ENCODE measurements at regions not wholly inside any gene's neighbourhood (a gene's known extent, or its start where the extent isn't known, plus 50 kb on each side); places are given as distances from the start of the nearest gene placed in this dataset.

DNA sequence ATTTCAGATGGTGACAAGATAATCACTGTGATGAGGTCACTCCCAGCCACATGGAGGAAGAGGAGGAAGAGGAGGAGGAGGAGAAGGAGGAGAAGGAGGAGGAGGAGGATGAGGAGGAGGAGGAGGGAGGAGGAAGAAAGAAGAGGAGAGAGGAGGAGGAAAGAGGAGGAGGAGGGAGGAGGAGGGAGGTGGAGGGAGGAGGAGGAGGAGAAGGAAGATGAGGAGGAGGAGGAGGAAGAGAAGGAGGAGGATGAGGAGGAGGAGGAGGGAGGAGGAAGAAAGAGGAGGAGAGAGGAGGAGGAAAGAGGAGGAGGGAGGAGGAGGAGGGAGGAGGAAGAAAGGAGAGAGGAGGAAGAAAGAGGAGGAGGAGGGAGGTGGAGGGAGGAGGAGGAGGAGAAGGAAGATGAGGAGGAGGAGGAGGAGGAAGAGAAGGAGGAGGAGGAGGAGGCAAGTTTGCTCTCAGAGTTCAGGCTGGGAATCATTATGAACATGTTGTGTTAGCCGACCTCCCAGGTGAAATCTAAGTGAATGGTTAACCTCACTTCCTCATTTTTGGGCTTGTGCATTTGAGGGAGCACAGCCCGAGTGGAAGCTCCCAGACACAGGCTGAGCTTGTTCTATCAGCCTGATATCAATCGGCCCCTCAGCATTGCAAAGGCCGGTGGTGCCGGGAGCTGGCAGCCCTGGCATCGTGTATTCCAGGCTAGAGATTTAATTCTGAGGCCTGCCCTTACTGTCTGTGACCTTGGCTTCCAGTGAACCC lies 236.2 kb upstream of the PITRM1 start:
- no peak for ATAC-seq

DNA sequence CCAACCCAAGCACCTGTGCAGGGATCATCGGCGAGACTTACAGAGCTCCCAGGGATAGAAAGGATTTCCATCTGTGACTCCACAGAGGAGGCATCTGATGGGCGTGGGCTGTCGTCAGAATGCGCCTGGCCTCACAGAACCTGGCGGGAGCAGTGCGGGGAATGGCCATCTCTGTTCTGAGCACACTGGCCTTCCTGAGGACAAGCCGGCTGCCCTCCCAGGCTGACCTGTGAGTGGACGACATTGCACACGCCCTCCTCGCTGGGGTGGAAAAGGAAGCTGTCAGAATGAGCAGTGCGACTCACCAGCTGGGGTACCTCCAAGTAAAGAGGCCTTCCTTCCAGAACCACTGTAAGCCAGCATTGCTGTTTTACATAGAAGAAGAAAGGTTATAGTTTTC lies 234.6 kb upstream of the PITRM1 start:
- H3K4me3 ChIP-seq = no peak overlapping the region
- DNase-seq (no peak), ATAC-seq (no peak)
- no peak overlapping the region for H3K27ac ChIP-seq
- H3K36me3 ChIP-seq = no peaks in the 10 kb centered on the region
- intact Hi-C loops (cut with DNase I; ENCODE audit: low total_unique reads) = no loop called here
- H3K9me3 ChIP-seq = no peaks in the 10 kb centered on the region
- TF ChIP-seq, protein P1, sequence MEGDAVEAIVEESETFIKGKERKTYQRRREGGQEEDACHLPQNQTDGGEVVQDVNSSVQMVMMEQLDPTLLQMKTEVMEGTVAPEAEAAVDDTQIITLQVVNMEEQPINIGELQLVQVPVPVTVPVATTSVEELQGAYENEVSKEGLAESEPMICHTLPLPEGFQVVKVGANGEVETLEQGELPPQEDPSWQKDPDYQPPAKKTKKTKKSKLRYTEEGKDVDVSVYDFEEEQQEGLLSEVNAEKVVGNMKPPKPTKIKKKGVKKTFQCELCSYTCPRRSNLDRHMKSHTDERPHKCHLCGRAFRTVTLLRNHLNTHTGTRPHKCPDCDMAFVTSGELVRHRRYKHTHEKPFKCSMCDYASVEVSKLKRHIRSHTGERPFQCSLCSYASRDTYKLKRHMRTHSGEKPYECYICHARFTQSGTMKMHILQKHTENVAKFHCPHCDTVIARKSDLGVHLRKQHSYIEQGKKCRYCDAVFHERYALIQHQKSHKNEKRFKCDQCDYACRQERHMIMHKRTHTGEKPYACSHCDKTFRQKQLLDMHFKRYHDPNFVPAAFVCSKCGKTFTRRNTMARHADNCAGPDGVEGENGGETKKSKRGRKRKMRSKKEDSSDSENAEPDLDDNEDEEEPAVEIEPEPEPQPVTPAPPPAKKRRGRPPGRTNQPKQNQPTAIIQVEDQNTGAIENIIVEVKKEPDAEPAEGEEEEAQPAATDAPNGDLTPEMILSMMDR (IDR thresholded peaks at IDR 0.05 in 4 of 5, conservative IDR thresholded peaks at IDR 0.05 in 1 of 5) = no peak
- in situ Hi-C loops (cut with MboI; ENCODE audit: low sequenced_read_pairs in 4 of 4) = no loop called here
- H3K27me3 ChIP-seq = no peaks in the 10 kb centered on the region
- no peaks in the 10 kb centered on the region for H3K4me1 ChIP-seq

More for the DNA sequence above, 236.2 kb upstream of the PITRM1 start:
- Histone ChIP-seq H3K27ac (no peak overlapping the region), H3K27me3 (no peaks in the 10 kb centered on the region), H3K4me3 (no peak overlapping the region), H3K9me3 (no peaks in the 10 kb centered on the region), H3K36me3 (no peaks in the 10 kb centered on the region), H3K4me1 (no peaks in the 10 kb centered on the region)
- intact Hi-C loops (cut with DNase I; ENCODE audit: low total_unique reads) = no loop called here
- no peak for TF ChIP-seq POLR2A (IDR thresholded peaks at IDR 0.05)
- TF ChIP-seq, protein P1 (IDR thresholded peaks at IDR 0.05 in 4 of 5, conservative IDR thresholded peaks at IDR 0.05 in 1 of 5) = no peak
- DNase-seq = no peak
- in situ Hi-C loops (cut with MboI; ENCODE audit: low sequenced_read_pairs in 4 of 4) = no loop called here

DNA sequence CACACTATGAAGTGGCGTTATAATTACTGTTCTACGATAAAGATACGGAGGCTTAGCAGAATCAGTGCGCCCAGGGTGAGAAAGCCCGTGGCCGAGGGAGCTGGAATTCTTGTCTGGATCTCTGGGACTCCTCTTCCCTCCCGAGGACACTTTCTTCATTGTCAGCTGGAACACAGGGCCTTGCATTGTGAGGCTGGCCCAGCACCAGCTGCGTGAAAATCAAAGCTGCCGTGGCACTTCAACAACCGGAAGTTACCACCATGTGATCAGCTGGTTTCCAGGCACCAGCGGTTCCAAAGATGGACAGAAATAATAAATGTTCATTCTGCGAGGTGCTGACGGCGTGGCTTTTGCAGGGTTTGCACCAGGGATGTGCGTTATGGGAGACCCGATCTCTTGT lies 234.0 kb upstream of the PITRM1 start:
- in situ Hi-C loops (cut with MboI; ENCODE audit: low sequenced_read_pairs in 4 of 4) = no loop called here
- no peak for TF ChIP-seq POLR2A (IDR thresholded peaks at IDR 0.05)
- TF ChIP-seq, protein P1 (IDR thresholded peaks at IDR 0.05 in 4 of 5, conservative IDR thresholded peaks at IDR 0.05 in 1 of 5) = no peak
- Histone ChIP-seq H3K27me3 (no peaks in the 10 kb centered on the region), H3K36me3 (no peaks in the 10 kb centered on the region), H3K4me1 (no peaks in the 10 kb centered on the region), H3K27ac (no peak overlapping the region), H3K4me3 (no peak overlapping the region), H3K9me3 (no peaks in the 10 kb centered on the region)
- ATAC-seq (no peak), DNase-seq (no peak)
- intact Hi-C loops (cut with DNase I; ENCODE audit: low total_unique reads) = no loop called here

DNA sequence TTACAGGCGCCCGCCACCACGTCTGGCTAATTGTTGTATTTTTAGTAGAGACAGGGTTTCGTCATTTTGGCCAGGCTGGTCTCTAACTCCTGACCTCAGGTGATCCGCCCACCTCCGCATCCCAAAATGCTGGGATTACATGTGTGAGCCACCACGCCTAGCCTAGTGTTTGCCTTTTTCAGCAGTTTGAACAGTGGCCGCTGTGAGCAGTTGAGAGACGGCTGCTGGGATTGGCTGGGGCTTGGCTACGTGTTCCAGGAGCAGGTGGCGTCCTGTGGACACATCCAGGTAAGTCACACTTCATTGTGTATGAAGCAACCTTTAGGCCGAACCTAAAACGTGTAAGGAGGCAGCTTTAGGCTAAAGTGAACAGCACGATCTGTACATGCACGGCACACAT lies 231.8 kb upstream of the PITRM1 start:
- Histone ChIP-seq H3K27ac (no peak overlapping the region), H3K27me3 (no peaks in the 10 kb centered on the region), H3K4me3 (no peak overlapping the region), H3K4me1 (no peaks in the 10 kb centered on the region), H3K36me3 (no peaks in the 10 kb centered on the region), H3K9me3 (no peaks in the 10 kb centered on the region)
- intact Hi-C loops (cut with DNase I; ENCODE audit: low total_unique reads) = no loop called here
- no peak for ATAC-seq
- no peak for TF ChIP-seq POLR2A (IDR thresholded peaks at IDR 0.05)
- TF ChIP-seq, protein P1 (IDR thresholded peaks at IDR 0.05 in 4 of 5, conservative IDR thresholded peaks at IDR 0.05 in 1 of 5) = no peak
- DNase-seq = no peak
- in situ Hi-C loops (cut with MboI; ENCODE audit: low sequenced_read_pairs in 4 of 4) = no loop called here

All from gastrocnemius medialis (tissue), 4 donors.